ENCODE measurements at regions not wholly inside any gene's neighbourhood (a gene's known extent, or its start where the extent isn't known, plus 50 kb on each side); places are given as distances from the start of the nearest gene placed in this dataset.
"Not testable (repeated sequence)": the region's sequence is repeated elsewhere in the genome, so short reads cannot be mapped to it uniquely, and the experiment has no call there.

DNA sequence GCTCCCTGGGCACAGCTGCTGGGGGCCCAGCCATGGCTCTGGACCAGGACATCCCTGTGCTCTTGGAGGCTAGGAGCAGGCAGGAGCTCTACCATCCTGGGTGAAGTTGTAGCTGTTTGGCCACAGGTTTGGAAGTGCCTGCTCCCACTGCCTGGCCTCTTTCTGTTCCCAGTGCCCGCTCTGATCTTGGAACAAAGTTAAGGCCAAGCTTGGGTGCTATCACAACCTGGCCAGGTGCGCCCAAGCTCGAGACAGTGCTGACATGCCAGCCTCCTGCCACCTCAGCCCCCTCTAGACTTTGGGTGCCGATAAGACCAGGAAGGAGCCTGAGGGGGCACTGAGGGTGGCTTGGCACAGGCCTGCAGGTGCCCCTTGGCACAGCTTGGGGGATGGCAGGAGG lies 686.1 kb upstream of the AADAT start:
- no peak for DNase-seq

DNA sequence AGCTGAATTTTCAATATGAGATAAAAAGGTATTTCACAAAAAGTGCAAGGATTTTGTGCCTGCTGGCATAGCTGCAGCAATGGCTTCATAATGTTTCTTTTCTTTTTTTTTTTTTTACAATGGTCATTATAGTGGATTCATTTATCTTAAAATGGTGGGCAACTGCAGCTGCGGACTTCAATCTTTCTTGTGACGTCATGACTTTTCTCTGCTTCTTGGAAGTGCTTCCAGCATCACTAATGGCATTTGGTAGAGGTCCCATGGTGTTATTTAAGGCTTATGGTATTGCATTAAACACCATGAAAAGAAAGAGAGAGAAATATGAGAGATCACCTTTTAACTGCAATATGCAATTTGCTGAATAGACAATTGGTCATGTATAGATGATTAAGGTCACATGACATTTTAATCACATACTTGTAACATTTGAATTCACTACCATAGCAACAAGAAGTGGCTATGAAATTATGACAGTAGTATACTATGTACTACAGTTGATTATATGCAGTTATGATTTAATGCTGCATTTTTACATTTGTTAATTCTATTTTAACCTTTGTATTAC lies 684.0 kb upstream of the AADAT start:
- no peak for DNase-seq

- no peak for DNase-seq
These were observed 682.7 kb upstream of the AADAT start for GRCh38 chr4:170772429-170772828.

DNA sequence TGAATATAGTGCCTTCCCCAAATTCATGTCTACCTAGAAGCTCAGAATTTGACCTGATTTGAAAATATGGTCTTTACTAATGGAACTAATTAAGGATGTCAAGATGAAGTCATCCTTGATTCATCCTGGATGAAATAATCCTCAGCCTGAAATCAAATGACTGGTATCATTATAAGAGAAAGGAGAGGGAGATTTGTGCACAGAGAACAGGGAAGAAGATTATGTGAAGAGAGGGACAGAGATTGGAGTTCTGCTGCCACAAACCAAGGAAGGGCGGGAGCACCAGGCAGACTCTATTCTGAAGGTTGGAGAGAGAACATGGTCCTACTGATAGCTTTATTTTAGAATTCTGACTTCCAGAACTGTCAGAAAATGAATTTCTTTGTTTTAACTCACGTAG lies 680.9 kb upstream of the AADAT start:
- DNase-seq, result no peak

DNA sequence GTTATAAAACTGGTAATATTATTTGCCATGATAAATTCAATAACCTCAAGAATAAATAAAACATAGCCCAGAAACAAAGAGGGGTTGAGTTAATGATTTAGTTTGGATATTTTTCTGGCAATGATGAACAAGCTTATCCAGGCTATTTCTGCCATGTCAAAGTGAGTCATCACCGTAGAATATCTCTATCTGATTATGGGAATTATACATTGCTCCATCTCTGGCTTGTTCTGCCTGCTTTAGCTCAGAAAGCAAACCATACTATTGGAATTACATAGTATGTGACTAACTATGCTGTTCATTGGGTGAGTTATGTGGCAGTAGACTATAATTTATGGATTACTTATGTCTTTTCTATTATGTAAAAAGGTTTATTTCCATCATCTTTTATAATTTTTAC lies 680.1 kb upstream of the AADAT start:
- no peak for DNase-seq

- DNase-seq, result no peak
These were observed 669.2 kb upstream of the AADAT start for GRCh38 chr4:170758988-170759387.

DNA sequence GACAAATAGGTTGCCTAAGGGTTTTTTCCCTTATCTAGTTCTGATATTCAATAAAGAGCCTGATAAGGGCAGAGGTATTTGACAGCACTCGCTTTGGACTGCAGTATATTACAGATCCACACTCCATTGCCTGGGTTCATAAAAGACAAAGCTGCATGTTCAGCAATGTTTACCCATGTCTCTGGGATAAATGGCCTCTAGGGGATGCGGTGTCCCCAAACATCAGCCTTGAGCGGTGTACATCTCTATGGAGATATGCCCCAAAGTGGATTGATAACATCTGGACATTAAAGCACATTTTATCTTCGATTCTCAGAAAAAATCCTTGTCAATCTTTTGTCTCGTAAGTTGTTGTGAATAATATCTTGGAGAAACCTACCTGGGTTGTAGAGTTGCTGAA lies 660.8 kb upstream of the AADAT start:
- no peak for DNase-seq

DNA sequence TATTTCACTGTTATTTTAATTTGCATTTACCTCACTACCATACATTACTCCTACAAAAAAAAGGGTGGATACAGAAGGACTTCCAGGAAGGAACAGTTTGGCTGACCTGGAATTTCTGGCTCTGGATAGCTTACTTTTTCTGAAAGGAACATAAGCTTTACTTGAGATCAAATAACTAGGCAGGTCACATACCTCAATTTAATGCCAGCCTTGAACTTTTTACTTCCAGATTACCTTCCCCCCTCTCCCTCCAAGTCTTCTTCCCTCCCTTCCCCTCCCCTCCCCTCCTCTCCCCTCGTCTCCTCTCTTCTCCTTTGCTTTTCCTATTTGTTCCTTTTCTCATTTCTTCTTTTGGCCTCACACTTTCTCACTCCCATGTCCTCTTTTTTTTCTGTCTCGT lies 659.2 kb upstream of the AADAT start:
- DNase-seq, result no peak

DNA sequence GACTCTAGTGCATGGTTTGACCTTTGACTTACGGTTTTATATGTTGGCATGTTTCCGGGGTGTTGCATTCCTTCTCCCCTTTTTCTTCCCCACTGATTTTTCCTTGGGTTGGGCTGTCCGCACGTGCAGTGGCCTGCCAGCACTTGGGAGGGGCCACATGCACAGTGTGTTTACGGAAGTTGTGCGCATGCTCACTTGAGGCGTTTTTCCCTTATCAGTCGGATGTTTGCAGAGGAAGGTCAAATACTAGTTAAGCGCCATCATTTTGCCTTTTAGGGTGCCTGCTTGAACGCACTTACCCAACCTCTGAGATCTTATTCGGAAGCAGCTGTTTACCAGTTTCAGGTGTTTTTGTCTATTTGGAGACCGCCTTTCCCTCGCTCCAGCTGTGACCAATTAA lies 653.9 kb upstream of the AADAT start:
- DNase-seq, result no peak

DNA sequence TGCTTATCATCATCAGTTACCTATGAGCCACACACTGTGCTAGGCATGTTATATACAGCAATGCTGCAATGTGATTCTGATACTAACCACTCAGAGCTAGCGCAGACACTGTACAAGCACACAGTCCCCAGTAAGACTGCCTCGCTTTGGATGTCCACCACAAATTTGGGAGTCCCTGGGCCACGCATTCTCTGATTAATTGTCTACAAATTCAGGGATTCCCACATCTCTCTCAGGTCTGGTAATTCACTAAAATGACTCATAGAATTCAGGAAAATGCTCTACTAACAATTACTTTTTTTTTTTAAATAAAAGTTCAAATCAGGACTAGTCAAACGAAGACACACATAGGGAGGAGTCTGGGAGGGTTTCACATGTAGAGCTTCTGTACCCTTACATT lies 652.1 kb upstream of the AADAT start:
- DNase-seq, result no peak

- no peak for DNase-seq
These were observed 647.0 kb upstream of the AADAT start for GRCh38 chr4:170736710-170737109.

- DNase-seq, result no peak
These were observed 640.1 kb upstream of the AADAT start for GRCh38 chr4:170729897-170730296.

- no peak for DNase-seq
These were observed 639.5 kb upstream of the AADAT start for GRCh38 chr4:170729236-170729635.

- no peak for DNase-seq
These were observed 634.4 kb upstream of the AADAT start for GRCh38 chr4:170724191-170724590.

DNA sequence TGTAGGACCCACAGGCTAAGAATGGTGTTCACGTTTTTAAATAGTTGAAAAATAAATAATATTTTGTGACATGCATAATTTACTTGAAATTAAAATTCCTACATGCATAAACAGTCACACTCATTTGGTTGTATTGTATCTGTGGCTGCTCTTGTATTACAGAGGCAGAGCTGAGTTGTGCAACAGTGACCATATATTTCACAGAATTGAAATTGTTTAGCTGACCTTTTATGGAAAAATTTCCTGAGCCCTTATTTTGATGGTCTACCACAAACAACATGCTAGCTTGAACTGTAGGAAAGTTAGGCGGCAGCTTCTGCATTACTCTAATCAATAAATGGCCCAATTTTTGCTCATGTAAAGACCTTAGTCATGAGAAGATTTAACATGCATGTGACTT lies 633.4 kb upstream of the AADAT start:
- DNase-seq, result no peak

DNA sequence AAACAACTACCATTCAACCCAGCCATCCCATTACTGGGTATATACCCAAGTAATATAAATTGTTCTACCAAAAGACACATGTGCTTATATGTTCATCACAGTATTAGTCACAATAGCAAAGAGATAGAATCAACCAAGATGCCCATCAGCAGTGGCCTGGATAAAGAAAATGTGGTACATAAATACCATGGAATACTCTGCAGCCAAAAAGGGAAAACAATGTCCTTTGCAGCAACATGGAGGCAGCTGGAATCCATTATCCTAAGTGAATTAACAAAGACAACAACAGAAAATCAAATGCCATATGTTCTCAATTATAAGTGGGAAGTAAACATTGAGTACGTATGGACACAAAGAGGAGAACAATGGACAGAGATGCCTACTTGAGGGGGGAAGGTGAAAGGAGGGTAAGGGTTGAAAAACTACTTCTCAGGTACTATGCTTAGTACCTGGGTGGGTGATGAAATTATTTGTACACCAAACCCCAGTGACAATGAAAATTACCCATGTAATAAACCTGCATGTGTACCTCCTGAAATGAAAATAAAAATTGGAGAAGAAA lies 632.1 kb upstream of the AADAT start:
- no peak for DNase-seq

DNA sequence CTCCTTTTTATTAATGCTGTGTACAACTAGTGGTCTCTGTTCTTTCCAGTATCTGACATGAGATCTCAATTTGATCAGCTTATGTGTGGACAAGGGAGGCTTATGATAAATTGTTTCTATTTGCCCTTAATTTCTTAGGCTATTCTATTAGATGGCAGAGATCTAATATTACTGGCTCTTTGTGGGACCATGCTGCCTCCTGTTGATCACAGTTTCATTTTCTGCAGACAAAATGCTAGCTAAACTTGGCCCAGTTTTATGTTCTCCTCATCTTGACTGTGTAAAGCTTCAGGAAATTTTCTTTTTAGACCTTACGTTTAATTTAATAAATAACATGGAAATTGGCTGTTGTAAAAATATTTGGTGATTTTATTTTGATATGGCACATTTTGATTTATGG lies 627.1 kb upstream of the AADAT start:
- DNase-seq, result no peak

- DNase-seq, result no peak
These were observed 616.2 kb upstream of the AADAT start for GRCh38 chr4:170705907-170706306.

- no peak for DNase-seq
These were observed 610.3 kb upstream of the AADAT start for GRCh38 chr4:170700064-170700463.

GRCh38 chr4:170698334-170698733 lies 608.6 kb upstream of the AADAT start:
- no peak for DNase-seq

- DNase-seq, result no peak
These were observed 608.1 kb upstream of the AADAT start for GRCh38 chr4:170697845-170698244.

DNA sequence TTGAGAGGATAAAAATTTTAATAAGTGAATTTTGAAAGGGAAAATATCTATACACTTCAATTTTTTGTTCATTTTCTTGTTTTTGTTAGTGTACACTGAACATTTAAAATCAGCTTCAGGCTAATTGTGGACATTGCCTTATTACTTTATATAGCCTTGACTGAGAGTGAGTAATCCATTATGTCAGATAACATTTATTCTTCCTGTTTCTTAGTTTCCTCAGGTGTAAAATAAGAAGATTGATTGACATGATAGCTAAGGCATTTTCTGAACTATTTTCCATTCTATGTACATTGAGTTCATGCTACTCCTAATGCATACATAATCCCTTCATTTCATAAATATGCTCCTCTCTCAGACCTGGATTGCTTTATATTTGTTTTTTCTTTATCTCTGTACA lies 607.3 kb upstream of the AADAT start:
- DNase-seq, result no peak

- DNase-seq, result no peak
These were observed 601.4 kb upstream of the AADAT start for GRCh38 chr4:170691168-170691567.

DNA sequence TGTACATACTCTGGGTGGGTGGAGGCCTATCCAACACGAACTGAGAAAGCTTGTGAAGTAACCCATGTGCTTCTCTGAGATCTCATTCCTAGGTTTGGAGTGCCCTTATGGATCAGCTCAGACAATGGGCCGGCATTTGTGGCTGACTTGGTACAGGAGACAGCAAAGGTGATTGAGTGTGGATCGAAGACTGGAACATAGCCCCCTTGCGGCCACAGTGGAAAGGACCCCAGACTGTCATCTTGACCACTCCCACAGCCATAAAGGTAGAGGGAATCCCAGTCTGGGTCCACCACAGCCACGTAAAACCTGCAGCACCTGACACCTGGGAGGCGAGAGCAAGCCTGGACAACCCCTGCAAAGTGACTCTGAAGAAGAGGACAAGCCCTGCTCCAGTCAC lies 598.0 kb upstream of the AADAT start:
- no peak for DNase-seq

DNA sequence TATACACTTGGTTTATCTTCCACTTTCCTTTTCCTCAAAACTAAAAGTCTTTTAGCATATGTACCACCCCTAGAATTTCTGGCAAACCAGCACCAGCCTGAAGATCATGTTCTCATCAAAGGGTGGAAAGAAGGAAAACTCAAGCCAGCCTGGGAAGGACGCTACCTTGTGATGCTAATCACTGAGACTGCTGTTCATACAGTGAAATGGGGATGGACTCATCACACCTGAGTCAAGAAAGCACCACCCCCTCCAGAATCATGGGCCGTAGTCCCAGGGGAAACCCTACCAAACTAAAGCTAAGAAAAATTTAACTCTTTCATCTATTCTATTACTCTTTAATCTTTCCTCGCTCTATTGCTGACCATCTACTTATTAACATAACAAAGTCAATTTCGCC lies 595.9 kb upstream of the AADAT start:
- DNase-seq, result not testable (repeated sequence)
